ENCODE measurements at regions not wholly inside any gene's neighbourhood (a gene's known extent, or its start where the extent isn't known, plus 50 kb on each side); places are given as distances from the start of the nearest gene placed in this dataset.

GRCh38 chrX:127558811-127559210 lies 493.4 kb downstream of the ACTRT1 start:
- no peak for TF ChIP-seq CTCF (conservative IDR thresholded peaks at IDR 0.05; ENCODE audit: low read depth, low read length)
- no peak for TF ChIP-seq EZH2 (IDR thresholded peaks at IDR 0.05; ENCODE audit: borderline replicate concordance, low read depth, low read length, poor library complexity, severe bottlenecking)
